ENCODE measurements at regions not wholly inside any gene's neighbourhood (a gene's known extent, or its start where the extent isn't known, plus 50 kb on each side); places are given as distances from the start of the nearest gene placed in this dataset.
A peak's percentile ranks its signal among the peaks of the same experiment; 100 is the strongest.
"Not testable (repeated sequence)": the region's sequence is repeated elsewhere in the genome, so short reads cannot be mapped to it uniquely, and the experiment has no call there.

GRCh38 chr17:77526259-77526711 lies 385.5 kb downstream of the SEC14L1 start:
- DNase-seq (ENCODE audit: low spot score), result no peak

- DNase-seq (ENCODE audit: low spot score), result no peak
Observed at GRCh38 chr17:77526728-77527350, 386.1 kb downstream of the SEC14L1 start.

DNA sequence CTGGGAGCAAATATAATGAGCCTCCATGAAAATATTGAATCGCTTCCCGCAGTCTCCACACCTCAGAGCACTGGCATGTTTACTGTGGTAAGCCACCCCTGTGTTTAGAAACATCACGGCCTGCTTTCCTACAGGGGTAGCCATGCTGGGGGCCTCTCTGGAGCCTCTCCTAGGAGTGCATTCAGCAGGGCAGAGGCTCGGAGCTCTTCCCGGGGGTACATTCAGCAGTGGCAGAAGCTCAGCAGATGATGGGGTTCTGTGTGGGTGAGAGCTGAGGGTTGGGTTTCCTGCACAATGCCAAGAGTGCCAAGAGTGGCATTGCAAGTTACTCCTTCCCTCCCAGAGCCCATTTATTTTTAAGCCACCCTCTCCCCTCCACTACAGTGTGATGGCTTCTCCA lies 386.6 kb downstream of the SEC14L1 start:
- no peak for DNase-seq (ENCODE audit: low spot score)

DNA sequence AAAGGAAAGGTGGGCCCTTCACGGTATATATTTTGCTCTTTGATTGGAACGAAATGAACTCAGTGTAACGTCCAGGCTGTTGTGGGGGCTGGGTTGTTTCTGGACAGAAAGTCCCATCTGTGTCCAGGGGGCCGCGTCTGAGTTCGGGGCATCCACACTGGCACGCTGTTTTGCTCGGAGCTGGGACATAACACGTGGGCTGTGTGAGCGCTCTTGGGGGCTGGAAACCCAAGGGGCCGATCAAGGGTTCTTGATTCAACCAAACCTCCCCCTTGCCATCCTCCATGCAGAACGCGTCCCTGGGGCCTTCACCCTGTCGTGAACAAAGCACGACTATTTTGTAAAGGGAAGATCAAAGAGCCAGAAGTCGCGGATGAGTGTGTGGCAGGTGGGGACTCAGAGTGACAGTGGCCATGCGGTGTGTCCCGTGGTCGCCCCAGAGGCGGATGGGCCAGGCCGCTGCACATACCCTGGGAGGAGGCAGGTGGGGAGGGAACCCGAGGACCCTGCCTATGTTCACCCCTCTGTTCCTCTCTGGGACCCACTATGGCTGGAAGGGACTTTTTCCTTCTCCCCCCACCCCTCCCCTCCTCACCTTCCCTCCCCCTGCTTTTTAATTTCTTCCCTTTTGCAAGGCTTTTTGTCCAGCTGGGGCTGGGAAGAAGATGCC lies 387.2 kb downstream of the SEC14L1 start:
- DNase-seq (ENCODE audit: low spot score), result no peak

DNA sequence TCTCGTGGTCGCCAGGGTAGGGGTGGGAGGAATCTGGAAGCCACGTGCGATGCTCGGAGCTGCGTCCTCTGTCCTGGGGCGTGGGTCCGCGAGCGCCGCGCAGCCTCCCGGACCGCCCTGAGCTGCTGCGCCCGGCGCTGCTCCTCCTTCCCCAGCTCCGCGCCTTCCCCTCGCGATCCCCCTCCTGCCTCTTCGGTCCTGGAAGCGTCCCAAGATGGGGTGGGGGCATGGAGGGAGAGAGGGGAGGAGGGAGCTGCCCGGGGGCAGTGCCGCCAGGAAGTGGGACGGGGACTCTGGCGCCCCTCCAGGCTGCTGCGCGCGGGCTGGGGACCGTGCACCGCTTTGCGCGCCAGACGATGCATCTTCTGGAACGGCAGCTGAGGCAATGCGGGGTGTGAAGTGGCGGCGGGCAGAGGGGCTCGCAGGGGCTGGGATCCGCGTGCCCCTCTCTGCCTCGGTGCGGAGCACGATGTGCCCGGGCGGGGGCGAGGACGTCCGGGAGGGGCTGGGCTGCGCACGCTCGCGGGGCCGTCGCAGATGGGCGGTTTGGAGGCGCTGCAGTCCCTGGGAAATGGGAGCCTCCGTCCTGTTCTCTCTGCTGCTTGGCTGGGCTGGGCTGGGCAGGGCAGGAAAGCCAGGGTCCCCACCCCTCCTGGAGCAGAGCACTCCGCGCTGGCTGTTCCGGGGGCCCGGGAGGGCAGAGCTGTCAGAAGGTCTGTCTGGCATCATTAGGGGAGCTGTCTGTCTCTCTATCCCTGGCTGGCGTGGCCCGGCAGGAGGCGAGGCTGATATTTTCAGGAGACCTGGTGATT lies 388.0 kb downstream of the SEC14L1 start:
- no peak for DNase-seq (ENCODE audit: low spot score)

DNA sequence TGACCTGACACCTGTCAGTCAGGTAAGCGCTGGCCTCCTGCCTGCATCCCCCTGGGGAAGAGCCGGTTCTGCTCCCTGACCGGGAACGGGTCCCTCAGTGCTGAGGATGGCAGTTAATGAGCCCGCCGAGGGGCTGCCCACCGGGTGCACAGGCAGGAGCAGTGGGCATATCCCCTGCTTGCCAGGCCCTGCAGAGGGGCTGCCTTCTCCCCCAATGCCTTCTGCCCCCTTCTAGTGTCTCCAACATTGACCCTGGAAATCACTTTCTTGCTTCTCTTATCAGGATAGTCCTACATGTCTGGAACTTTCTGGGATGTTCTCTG lies 388.5 kb downstream of the SEC14L1 start:
- DNase-seq (ENCODE audit: low spot score), result no peak

GRCh38 chr17:77530591-77530990 lies 389.8 kb downstream of the SEC14L1 start:
- no peak for DNase-seq (ENCODE audit: low spot score)

DNA sequence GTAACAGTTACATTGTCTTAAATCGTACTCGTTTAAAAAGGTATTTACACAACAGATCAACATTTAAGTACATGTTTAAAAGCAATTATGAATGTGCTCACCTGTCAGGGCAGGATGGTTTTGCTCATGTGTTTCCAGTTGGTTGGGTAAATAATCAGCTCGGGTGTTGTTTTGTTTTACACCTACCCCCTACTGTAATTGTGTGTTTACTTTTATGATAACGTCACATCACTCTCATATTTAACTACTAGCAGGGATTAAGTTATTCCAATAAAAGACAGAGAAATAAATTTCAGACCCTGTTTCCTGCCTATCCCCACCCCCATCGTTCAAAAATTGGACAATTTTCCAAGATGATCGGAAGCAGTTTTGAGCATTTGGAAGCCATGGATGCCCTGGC lies 390.2 kb downstream of the SEC14L1 start:
- no peak for DNase-seq (ENCODE audit: low spot score)

GRCh38 chr17:77531641-77532040 lies 390.9 kb downstream of the SEC14L1 start:
- no peak for DNase-seq (ENCODE audit: low spot score)

- not testable (repeated sequence) for DNase-seq (ENCODE audit: low spot score)
Observed at GRCh38 chr17:77533697-77534096, 392.9 kb downstream of the SEC14L1 start.

- DNase-seq (ENCODE audit: low spot score), result no peak
Observed at GRCh38 chr17:77534137-77534536, 393.4 kb downstream of the SEC14L1 start.

- no peak for DNase-seq (ENCODE audit: low spot score)
Observed at GRCh38 chr17:77535435-77535834, 394.7 kb downstream of the SEC14L1 start.

GRCh38 chr17:77535892-77536291 lies 395.1 kb downstream of the SEC14L1 start:
- no peak for DNase-seq (ENCODE audit: low spot score)

- DNase-seq (ENCODE audit: low spot score), result no peak
Observed at GRCh38 chr17:77537566-77537965, 396.8 kb downstream of the SEC14L1 start.

- DNase-seq (ENCODE audit: low spot score), result no peak
Observed at GRCh38 chr17:77540531-77540930, 399.8 kb downstream of the SEC14L1 start.

GRCh38 chr17:77540975-77541374 lies 400.2 kb downstream of the SEC14L1 start:
- no peak for DNase-seq (ENCODE audit: low spot score)

- no peak for DNase-seq (ENCODE audit: low spot score)
Observed at GRCh38 chr17:77542011-77542410, 401.2 kb downstream of the SEC14L1 start.

DNA sequence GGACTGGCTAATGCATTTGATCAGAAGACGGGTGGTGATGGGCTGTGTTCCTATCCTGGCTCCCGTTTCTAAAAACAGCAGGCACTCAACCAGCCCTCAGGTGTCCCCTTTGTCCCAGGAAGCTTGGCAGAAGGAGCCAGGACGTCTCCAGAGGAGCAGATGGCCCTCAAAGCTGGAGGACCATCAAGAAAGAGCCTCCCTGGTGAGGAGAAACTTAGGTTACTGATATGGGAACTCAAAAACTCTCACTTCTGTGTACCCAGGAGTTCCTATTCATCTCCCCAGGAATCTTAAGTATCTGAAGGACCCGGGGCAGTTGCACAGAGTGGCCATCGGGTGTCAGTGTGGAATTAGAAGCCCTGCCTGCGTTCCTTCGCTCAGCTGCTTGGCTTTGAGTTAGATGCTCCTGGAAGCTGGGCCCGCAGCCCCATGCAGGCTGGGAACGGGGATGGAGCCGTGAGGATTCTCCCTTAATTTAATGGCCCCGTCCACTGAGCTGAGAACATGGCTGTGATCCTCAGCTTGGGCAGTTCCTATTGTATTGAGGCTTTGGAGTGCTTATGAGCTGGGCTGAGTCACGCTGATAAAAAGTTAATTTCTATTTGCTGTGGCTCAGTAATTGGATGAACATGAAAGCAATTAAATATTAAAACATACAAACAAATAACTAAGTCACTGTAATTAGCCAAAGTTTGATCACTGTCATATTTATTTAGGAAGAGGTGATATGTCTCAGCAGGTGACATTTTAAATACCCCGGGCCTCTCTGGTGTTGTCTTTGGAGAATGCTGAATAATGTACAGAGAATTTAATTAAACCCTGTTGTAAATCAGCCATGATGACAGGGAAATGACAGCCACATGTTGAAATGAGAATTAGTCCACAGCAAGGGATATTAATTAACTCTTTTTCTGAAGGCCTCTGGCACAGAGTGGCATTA lies 402.1 kb downstream of the SEC14L1 start:
- DNase-seq (ENCODE audit: low spot score), result peak; percentile 66

DNA sequence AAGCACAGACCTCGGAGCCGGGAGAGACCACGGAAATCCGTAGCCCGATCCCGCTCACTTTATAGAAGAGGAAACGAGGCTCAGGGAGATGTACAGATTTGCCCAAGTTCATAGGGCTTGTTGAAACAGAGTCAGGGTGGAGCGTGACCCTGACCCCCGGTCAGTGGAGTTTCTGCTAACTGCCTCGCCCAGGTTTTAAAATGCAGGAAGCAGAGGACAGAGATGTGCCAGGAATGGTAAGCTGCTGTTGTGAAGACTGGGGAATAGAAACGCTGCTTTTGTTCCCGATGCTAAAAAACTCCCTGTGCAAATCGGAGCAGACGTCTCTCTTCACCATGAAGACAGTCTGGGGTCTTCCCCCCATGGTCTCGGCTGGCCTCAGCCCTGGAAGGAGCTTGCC lies 403.0 kb downstream of the SEC14L1 start:
- no peak for DNase-seq (ENCODE audit: low spot score)

- no peak for DNase-seq (ENCODE audit: low spot score)
Observed at GRCh38 chr17:77544347-77545110, 403.8 kb downstream of the SEC14L1 start.

GRCh38 chr17:77546772-77547241 lies 406.0 kb downstream of the SEC14L1 start:
- no peak for DNase-seq (ENCODE audit: low spot score)

Data from kidney capillary endothelial cell (primary cell).